ENCODE measurements at regions not wholly inside any gene's neighbourhood (a gene's known extent, or its start where the extent isn't known, plus 50 kb on each side); places are given as distances from the start of the nearest gene placed in this dataset.
"Not testable (repeated sequence)": the region's sequence is repeated elsewhere in the genome, so short reads cannot be mapped to it uniquely, and the experiment has no call there.

GRCh38 chr2:82239176-82239575 is 1934.6 kb upstream of the LRRTM1 start:
- DNase-seq (ENCODE audit: low read depth in 2 of 2): no peak

DNA sequence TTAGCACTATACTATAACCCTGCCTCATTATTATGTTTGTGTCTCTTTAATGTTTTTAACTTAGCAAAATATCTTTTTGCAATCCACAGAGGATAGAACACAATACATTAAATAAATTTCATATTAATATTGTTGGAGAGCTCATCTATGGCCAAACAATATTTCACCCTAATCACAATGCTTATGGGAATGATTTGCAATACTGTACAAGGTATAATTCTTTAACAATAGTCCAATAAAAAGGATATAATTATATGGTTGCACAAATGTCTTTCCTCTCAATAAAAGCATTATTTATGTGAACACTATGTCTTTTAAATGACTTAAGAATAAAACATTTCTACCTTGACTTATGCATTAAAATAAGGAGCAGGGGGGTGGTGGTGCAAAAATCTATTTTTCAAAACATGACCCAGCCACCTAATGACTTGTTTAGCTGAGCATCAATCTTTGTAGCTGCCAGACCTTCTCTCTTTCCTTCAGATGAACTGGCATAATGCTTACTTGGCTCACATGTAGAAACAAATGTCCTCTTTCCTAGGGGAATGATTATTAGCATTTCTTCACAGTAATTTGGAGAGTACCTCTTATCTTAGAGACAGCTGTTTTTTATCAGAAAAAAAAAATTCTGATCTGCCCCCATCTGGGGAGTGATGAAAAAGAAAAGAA is 1933.6 kb upstream of the LRRTM1 start:
- DNase-seq (ENCODE audit: low read depth in 2 of 2): no peak

- no peak for DNase-seq (ENCODE audit: low read depth in 2 of 2)
Observed at GRCh38 chr2:82234283-82234874, 1929.8 kb upstream of the LRRTM1 start.

DNA sequence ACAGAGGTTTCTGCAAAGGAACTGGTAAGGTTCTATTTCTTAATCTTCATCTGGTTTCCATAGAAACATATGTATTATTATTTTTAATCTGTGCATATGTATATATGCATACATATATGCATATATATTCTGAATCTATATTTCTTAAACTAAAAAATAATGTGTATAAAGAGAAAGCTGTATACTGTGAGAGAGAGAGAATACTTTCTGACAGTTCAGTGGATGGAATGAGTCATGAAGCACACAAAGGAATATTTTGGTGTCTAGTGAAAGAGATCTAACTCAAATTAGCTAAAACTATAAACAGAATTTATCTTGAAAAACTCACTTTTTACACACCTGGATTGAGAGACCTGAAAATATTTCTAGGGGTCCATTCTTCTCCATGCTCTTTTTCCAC is 1929.3 kb upstream of the LRRTM1 start:
- no peak for DNase-seq (ENCODE audit: low read depth in 2 of 2)

- DNase-seq (ENCODE audit: low read depth in 2 of 2): no peak
Observed at GRCh38 chr2:82230406-82230805, 1925.9 kb upstream of the LRRTM1 start.

DNA sequence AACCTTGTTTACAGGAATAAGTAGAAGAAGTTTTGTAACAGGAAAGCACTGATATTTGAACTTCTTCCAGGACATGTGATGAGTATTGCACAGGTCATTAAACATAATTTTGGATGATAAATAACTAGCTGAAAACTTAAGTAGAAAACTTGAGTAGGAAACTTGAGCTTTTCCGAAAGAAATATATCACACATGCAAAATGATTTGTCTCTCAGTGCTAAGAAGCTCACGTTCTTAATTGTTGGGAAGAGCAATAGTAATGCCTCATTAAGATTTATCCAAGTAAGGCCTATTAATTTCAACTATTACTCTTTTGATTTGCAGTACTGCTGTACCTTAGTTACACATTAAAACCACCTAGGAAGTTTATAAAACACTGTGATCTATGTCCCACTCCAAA is 1921.9 kb upstream of the LRRTM1 start:
- DNase-seq (ENCODE audit: low read depth in 2 of 2): no peak

GRCh38 chr2:82224301-82224940 is 1919.9 kb upstream of the LRRTM1 start:
- no peak for DNase-seq (ENCODE audit: low read depth in 2 of 2)

DNA sequence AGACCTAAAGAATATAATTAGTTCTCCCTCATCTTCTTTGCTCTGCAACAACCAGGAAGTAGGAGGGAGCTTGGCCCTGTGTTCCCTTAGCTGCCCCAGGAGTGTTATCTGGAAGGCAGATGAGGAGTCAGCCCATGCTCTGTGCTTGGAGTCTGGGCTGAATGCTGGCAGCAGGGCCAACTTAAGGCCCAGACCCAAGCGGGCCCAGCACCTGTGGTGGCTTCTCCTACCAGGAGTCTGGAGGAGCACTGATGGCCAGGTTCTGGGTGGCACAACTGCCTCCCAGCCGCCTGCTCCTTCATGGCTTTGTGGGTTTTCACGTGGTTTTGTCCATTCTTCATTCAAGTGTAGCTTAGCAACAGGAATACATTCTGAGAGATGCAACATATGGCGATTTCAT is 1910.7 kb upstream of the LRRTM1 start:
- DNase-seq (ENCODE audit: low read depth in 2 of 2): no peak

DNA sequence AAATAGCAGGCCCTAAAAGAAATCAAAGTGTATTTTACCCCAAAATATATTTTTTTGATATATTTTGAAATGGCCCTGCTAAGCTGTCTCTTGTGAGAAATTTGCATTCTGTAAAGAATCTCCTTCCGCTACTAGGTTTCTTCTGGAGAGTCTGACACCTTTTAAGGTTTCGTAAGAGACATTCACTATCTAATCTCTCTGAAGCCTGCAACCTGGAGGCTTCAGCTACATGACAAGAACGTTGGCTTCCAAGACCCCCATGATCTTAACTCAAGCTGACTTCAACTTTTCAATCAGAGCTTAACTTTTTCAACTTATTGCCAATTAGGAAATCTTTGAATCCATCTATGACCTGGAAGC is 1894.9 kb upstream of the LRRTM1 start:
- DNase-seq (ENCODE audit: low read depth in 2 of 2): no peak

DNA sequence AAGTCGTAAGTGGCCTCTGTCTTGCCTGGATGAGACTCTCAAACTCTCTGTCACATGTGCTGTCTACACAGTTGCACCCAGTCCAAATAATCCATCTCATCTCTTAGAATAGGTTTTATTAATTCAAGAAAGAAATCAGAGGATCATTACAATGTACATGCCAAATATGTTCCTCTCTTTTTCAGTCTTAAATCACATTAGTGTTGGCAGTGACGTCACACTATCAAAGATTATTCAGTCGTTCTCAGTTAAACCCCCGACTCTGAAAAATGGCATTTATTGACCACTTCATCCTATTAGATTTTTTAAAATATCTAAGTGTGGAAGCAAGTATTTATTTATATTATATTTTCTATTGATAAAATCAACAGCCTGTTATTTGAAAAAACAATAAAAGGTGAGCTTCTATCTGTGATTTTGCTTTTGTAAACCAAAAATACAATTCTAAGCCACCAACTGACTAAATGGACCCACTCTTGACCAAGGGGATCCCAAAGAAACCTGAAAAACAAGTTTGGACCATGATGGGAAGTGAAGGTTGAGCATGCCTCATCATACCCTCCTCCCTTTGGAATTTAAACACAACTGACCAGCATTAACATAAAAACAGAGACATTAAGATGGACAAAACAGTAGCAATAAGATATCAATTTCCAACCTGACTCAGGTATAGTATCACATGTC is 1894.4 kb upstream of the LRRTM1 start:
- no peak for DNase-seq (ENCODE audit: low read depth in 2 of 2)

- DNase-seq (ENCODE audit: low read depth in 2 of 2): no peak
Observed at GRCh38 chr2:82182270-82182669, 1877.7 kb upstream of the LRRTM1 start.

DNA sequence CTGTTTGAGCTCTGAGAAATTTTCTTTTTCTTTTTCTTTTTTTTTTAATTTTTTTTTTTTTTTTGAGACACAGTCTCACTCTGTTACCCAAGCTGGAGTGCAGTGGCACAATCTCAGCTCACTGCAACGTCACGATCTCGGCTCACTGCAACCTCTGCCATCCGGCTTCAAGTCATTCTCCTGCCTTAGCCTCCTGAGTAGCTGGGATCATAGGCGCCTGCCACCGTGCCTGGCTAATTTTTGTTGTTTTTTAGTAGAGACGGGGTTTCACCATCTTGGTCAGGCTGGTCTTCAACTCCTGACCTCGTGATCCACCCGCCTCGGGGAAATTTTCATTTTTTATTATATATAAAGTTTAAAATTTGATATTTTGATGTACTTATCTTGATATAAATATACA is 1870.7 kb upstream of the LRRTM1 start:
- not testable (repeated sequence) for DNase-seq (ENCODE audit: low read depth in 2 of 2)

- no peak for DNase-seq (ENCODE audit: low read depth in 2 of 2)
Observed at GRCh38 chr2:82172483-82172882, 1867.9 kb upstream of the LRRTM1 start.

- no peak for DNase-seq (ENCODE audit: low read depth in 2 of 2)
Observed at GRCh38 chr2:82169379-82169778, 1864.8 kb upstream of the LRRTM1 start.

DNA sequence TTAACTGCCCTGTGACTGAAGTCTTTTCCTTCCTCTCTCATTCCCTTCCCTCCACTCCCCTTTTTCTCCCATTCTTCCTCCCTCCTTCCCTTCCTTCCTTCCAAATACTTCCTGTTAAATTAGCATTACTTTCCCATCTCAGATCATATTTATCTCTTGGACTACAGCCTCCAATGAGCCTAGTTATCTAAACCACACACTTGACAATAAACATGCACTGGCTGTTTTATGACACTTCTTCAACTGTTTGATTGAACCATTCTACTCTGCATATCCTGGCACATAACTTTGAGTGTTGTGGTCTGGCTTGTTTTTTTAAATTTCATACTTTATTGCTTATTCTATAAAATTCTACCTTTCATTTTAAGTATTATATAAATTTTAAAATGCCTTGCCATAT is 1860.8 kb upstream of the LRRTM1 start:
- no peak for DNase-seq (ENCODE audit: low read depth in 2 of 2)

DNA sequence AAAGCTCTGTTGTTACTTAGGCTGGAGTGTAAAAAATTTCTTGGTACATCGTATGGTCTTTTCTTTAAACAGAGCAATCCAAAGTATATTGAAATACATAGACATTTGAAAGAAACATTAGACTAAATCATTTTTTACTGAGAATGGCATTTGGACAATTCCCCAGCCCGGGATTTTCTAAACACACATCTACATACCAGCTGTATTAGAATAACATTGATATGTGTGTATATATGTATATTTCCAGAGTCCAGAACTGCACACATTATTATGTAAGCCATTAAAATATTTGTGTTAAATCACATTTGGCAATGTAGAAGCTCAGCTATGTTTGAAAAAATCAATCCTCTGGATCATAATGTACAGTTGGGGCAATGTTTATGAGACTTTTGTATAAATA is 1853.6 kb upstream of the LRRTM1 start:
- no peak for DNase-seq (ENCODE audit: low read depth in 2 of 2)

DNA sequence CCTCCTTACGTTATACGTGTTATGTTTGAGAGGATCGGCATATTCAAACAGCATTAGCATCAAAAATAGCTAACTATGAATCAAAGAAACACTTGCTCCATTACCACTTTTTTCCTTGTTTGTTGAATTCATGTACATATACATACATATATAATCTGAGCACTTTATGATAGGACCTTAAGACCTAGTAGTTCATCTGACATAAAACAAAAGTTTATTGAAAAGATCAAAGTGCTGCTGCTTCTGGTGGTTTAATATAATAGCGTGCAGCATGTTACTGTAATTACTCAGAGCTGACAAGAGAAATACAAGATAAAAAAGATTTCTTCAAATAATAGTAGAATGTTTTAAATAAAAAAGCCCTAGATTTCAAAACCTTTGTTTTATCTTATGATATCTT is 1850.9 kb upstream of the LRRTM1 start:
- DNase-seq (ENCODE audit: low read depth in 2 of 2): no peak

GRCh38 chr2:82143343-82143742 is 1838.8 kb upstream of the LRRTM1 start:
- no peak for DNase-seq (ENCODE audit: low read depth in 2 of 2)

DNA sequence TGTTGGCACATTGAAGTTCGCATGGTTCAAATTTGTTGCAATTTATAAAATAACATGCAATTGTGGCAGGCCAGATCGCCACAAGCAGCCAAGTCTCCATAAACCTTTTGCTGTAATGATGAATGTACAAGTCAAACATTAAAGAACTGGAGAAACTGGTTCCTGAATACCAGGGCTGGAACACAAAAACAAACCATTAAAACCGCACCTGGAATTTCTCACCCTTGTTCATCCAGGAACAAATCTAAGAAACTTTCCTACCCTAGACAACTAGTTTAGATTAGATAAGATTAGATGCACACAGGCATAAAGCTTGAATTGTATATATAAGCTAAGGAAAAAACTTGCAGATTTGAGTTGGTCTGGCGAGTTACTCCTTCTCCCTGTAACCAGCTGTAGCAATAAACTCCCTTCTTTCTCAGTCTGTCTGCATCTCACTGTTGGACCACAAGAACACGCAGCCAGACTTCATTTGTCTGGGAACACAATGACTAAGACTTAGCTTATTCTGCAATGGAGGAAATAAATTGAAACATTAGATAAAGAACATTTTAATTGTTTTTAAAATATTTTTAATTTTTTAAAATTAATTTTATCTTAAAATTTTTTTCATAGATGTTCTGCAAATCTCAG is 1835.5 kb upstream of the LRRTM1 start:
- no peak for DNase-seq (ENCODE audit: low read depth in 2 of 2)

DNA sequence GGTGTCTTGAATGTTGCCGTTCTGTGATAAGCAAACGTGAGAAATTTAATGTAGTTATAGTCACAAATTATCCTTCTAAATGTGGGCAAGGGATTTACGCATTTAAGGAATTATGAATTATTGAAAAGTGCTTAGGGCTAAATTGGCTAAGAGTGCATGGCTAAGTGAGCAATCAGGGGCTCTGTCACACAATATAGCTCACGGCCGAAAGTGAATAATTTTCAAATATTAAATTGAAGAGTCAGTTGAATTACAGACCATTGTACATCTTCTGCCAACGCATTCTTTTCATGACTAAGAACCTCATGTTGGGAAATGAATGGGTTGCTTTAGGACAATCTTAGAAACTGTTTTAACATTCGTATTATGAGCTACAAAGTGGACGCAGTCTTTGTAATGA is 1832.9 kb upstream of the LRRTM1 start:
- no peak for DNase-seq (ENCODE audit: low read depth in 2 of 2)

- DNase-seq (ENCODE audit: low read depth in 2 of 2): no peak
Observed at GRCh38 chr2:82128051-82128450, 1823.5 kb upstream of the LRRTM1 start.

DNA sequence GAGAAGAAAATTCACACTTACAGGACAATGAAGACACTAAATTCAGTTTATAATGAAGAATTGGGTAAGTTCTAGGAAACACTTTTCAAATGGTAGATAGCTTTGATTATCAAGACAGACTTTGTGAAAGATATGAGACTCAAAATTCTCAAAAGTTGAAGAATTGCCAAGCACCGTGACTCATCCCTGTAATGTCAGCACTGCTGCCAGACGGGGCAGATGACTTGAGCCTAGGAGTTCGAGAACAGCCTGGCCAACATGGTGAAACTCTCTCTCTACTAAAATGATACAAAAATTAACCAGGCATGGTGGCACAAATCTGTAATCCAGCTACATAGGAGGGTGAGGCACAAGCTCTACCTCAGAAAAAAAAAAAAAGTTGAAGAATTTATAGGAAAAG is 1820.1 kb upstream of the LRRTM1 start:
- no peak for DNase-seq (ENCODE audit: low read depth in 2 of 2)

GRCh38 chr2:82120654-82121053 is 1816.1 kb upstream of the LRRTM1 start:
- DNase-seq (ENCODE audit: low read depth in 2 of 2): no peak
